Lower lobe of right lung (tissue), 2 donors: ENCODE measurements at regions not wholly inside any gene's neighbourhood (a gene's known extent, or its start where the extent isn't known, plus 50 kb on each side); places are given as distances from the start of the nearest gene placed in this dataset.

ENCODE experiments used
- ATAC-seq, 2 donors: fragments of 200-7000 bp; cut with Tn5 transposase; one replicate each; pipeline ENCODE4 v1.9.1; 2020 to 2022; ENCODE audit warnings: mild to moderate bottlenecking in 2 of 2, moderate library complexity in 2 of 2
- DNase-seq: peaks from one replicate; pipeline ENCODE4 v3.0.0-alpha.2; 2020
- H3K27ac ChIP-seq: fragments of 200-600 bp; one replicate; pipeline ENCODE4 v1.8.0; 2022
- H3K27me3 ChIP-seq: fragments of 200-600 bp; one replicate; pipeline ENCODE4 v1.8.0; 2022; ENCODE audit warnings: low read depth
- H3K36me3 ChIP-seq: fragments of 200-600 bp; one replicate; pipeline ENCODE4 v1.8.0; 2022; ENCODE audit warnings: mild to moderate bottlenecking
- H3K4me1 ChIP-seq: fragments of 200-600 bp; one replicate; pipeline ENCODE4 v1.8.0; 2022
- H3K4me3 ChIP-seq: fragments of 200-600 bp; one replicate; pipeline ENCODE4 v1.8.0; 2022; ENCODE audit warnings: mild to moderate bottlenecking
- H3K9me3 ChIP-seq: fragments of 200-600 bp; one replicate; pipeline ENCODE4 v1.8.0; 2022
- CTCF ChIP-seq: fragments of 200-600 bp; IDR thresholded peaks from one replicate; pipeline ENCODE4 v1.8.0; 2022; ENCODE audit warnings: antibody characterized with exemption, mild to moderate bottlenecking
- intact Hi-C: fragments of 100-400 bp; cut with DNase I; formaldehyde crosslinking; loops from one replicate; pipeline ENCODE4 v1.11.0; 2022
- donor health status: DM: no; HTN: yes; CAD: no; lungs with severe emphysema.

DNA sequence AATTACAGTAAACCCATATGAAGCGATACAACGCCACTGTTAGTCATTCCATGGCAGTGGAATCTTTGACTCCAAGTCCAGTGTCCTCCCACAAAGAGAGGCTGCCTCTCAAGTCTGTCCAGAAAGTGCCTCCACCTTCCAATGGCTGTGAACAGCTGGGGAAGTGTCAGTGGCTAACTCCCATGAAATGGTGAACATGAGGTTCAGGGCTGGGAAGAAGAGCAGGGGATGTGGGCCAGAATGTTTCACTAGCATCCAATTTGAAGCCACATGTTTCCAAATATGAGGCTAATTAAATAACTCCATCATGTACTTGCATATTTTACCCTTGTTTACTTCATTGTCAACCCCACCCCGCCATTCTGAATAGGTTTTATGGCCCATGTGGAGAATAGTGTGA is 53.1 kb upstream of the CHST15 start:
- H3K4me1 ChIP-seq: peaks cover 20% of the 10 kb centered on the region
- no peaks in the 10 kb centered on the region for H3K27me3 ChIP-seq
- H3K9me3 ChIP-seq: no peaks in the 10 kb centered on the region
- intact Hi-C loops: no loop called here
- TF ChIP-seq CTCF: no peak
- no peaks in the 10 kb centered on the region for H3K36me3 ChIP-seq
- ATAC-seq (no peak), DNase-seq (no peak)
- no peak overlapping the region for H3K27ac ChIP-seq
- no peak overlapping the region for H3K4me3 ChIP-seq

- Histone ChIP-seq H3K4me1 (peaks cover 20% of the 10 kb centered on the region), H3K27ac (peak overlapping the region; percentile 61), H3K9me3 (peaks cover 7% of the 10 kb centered on the region), H3K4me3 (no peak overlapping the region), H3K27me3 (no peaks in the 10 kb centered on the region), H3K36me3 (no peaks in the 10 kb centered on the region)
- peak; percentile 81 to 85 for ATAC-seq
- DNase-seq: peak; percentile 77
- intact Hi-C loops: no loop called here
- TF ChIP-seq CTCF: no peak
Measured at GRCh38 chr10:124145109-124145870, 51.9 kb upstream of the CHST15 start.

DNA sequence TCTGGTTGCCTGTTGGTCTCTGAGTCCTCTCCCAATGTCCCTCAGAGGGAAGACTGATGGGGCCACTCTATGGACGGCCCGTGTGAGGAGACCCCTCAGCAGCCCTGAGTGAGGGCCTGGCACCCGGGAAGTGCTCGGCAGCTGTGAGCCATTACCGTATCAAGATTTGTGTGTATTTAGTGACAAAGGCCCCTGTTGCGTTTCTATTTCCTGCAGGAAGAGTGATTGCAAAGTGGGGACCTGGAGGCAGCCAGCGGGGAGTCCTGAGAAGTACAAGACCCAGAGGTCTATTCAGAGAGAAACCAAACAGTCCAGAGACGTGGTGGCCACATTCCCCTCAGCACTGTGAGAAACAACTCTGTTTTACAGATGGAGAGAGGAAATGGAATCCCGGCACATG is 51.1 kb upstream of the CHST15 start:
- H3K9me3 ChIP-seq: peaks cover 7% of the 10 kb centered on the region
- no peaks in the 10 kb centered on the region for H3K27me3 ChIP-seq
- no peaks in the 10 kb centered on the region for H3K36me3 ChIP-seq
- DNase-seq (no peak), ATAC-seq (peak in 1 of 2 donors; percentile 28)
- H3K4me1 ChIP-seq: peaks cover 20% of the 10 kb centered on the region
- no peak for TF ChIP-seq CTCF
- peak overlapping the region; percentile 61 for H3K27ac ChIP-seq
- H3K4me3 ChIP-seq: no peak overlapping the region
- intact Hi-C loops: no loop called here

DNA sequence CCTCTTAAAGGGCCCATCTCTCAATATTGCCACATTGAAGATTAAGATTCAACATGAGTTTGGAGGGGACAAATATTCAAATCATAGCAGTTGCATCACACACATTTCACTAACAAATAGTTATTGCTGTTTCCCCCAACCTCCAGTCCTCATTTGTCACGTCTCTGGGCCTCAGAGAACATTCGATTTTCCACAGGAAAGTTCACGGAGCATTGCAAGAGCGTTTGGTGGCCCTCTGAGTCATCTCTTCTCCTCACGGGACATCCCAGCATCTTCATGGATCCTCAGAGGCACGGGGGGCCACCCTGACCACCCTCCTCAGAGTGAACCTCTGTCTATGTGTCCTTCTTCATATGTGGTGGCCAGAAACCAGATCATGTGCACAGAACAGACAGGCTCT is 50.3 kb upstream of the CHST15 start:
- no peak for TF ChIP-seq CTCF
- intact Hi-C loops: no loop called here
- DNase-seq (no peak), ATAC-seq (no peak)
- Histone ChIP-seq H3K9me3 (peaks cover 7% of the 10 kb centered on the region), H3K4me1 (peaks cover 20% of the 10 kb centered on the region), H3K27ac (no peak overlapping the region), H3K4me3 (no peak overlapping the region), H3K27me3 (no peaks in the 10 kb centered on the region), H3K36me3 (no peaks in the 10 kb centered on the region)
